ENCODE measurements at regions not wholly inside any gene's neighbourhood (a gene's known extent, or its start where the extent isn't known, plus 50 kb on each side); places are given as distances from the start of the nearest gene placed in this dataset.

- TF ChIP-seq NFYB (IDR thresholded peaks at IDR 0.05; ENCODE audit: extremely low read depth, insufficient read length): no peak
- TF ChIP-seq FOSL1 (tag; conservative IDR thresholded peaks at IDR 0.05): no peak
- TF ChIP-seq ZNF668 (CRISPR knock-in tag; IDR thresholded peaks at IDR 0.05): no peak
- no peak for TF ChIP-seq NFIX (CRISPR knock-in tag; IDR thresholded peaks at IDR 0.05; ENCODE audit: low read depth)
- no peak for TF ChIP-seq CTCF (IDR thresholded peaks at IDR 0.05 in 2 of 3, conservative IDR thresholded peaks at IDR 0.05 in 1 of 3; ENCODE audit: insufficient read depth in 2 of 3, low read depth in 1 of 3, low read length in 3 of 3)
- TF ChIP-seq NKRF (IDR thresholded peaks at IDR 0.05; ENCODE audit: borderline replicate concordance): no peak
- TF ChIP-seq KAT7 (CRISPR knock-in tag; IDR thresholded peaks at IDR 0.05; ENCODE audit: borderline replicate concordance): no peak
- no peak for TF ChIP-seq ELF4 (CRISPR knock-in tag; IDR thresholded peaks at IDR 0.05)
- TF ChIP-seq RBFOX2 (IDR thresholded peaks at IDR 0.05; ENCODE audit: low read depth, low read length): no peak
- TF ChIP-seq RAD51 (IDR thresholded peaks at IDR 0.05; ENCODE audit: borderline replicate concordance, low read depth): no peak
Measured at GRCh38 chr3:187434524-187434923, 66.3 kb downstream of the RTP4 start.

Data from K562 (cell line).